ENCODE measurements at regions not wholly inside any gene's neighbourhood (a gene's known extent, or its start where the extent isn't known, plus 50 kb on each side); places are given as distances from the start of the nearest gene placed in this dataset.

- DNase-seq (ENCODE audit: low read depth, low spot score), result no peak
- no peaks in the 10 kb centered on the region for H3K27me3 ChIP-seq (ENCODE audit: insufficient read depth, insufficient read length)
- H3K4me3 ChIP-seq (ENCODE audit: insufficient read length, low read depth), result no peak overlapping the region
- peaks cover 13% of the 10 kb centered on the region; the same call in 1 of the 2 replicates for H3K9me3 ChIP-seq (ENCODE audit: insufficient read depth, low read length)
- TF ChIP-seq ZNF274 (IDR thresholded peaks at IDR 0.05; ENCODE audit: low read depth, low read length), result no peak
- TF ChIP-seq YY1 (IDR thresholded peaks at IDR 0.05; ENCODE audit: insufficient read depth, insufficient read length), result no peak
- TF ChIP-seq SUZ12 (IDR thresholded peaks at IDR 0.05; ENCODE audit: extremely low read depth, insufficient read depth, insufficient read length), result no peak
- H3K9ac ChIP-seq (ENCODE audit: insufficient read length, low read depth), result no peak overlapping the region
- no peaks in the 10 kb centered on the region for H3K36me3 ChIP-seq (ENCODE audit: insufficient read depth, insufficient read length, low read length)
- no peaks in the 10 kb centered on the region for H3K4me1 ChIP-seq (ENCODE audit: insufficient read depth, insufficient read length)
Measured at GRCh38 chr3:90018779-90019178, 911.4 kb downstream of the EPHA3 start.

- H3K9me3 ChIP-seq (ENCODE audit: insufficient read depth, low read length), result peaks cover 2% of the 10 kb centered on the region; the same call in 1 of the 2 replicates
- H3K27me3 ChIP-seq (ENCODE audit: insufficient read depth, insufficient read length), result no peaks in the 10 kb centered on the region
- H3K9ac ChIP-seq (ENCODE audit: insufficient read length, low read depth), result no peak overlapping the region
- no peak overlapping the region for H3K4me3 ChIP-seq (ENCODE audit: insufficient read length, low read depth)
- H3K4me1 ChIP-seq (ENCODE audit: insufficient read depth, insufficient read length), result no peaks in the 10 kb centered on the region
- no peak for TF ChIP-seq ZNF274 (IDR thresholded peaks at IDR 0.05; ENCODE audit: low read depth, low read length)
- TF ChIP-seq YY1 (IDR thresholded peaks at IDR 0.05; ENCODE audit: insufficient read depth, insufficient read length), result no peak
- no peak for TF ChIP-seq SUZ12 (IDR thresholded peaks at IDR 0.05; ENCODE audit: extremely low read depth, insufficient read depth, insufficient read length)
- H3K36me3 ChIP-seq (ENCODE audit: insufficient read depth, insufficient read length, low read length), result no peaks in the 10 kb centered on the region
- DNase-seq (ENCODE audit: low read depth, low spot score), result no peak
Measured at GRCh38 chr3:90025019-90025418, 917.6 kb downstream of the EPHA3 start.

- DNase-seq (ENCODE audit: low read depth, low spot score), result no peak
- no peak overlapping the region for H3K4me3 ChIP-seq (ENCODE audit: insufficient read length, low read depth)
- TF ChIP-seq YY1 (IDR thresholded peaks at IDR 0.05; ENCODE audit: insufficient read depth, insufficient read length) (no peak), ZNF274 (IDR thresholded peaks at IDR 0.05; ENCODE audit: low read depth, low read length) (no peak), SUZ12 (IDR thresholded peaks at IDR 0.05; ENCODE audit: extremely low read depth, insufficient read depth, insufficient read length) (no peak)
- H3K36me3 ChIP-seq (ENCODE audit: insufficient read depth, insufficient read length, low read length), result no peaks in the 10 kb centered on the region
- no peaks in the 10 kb centered on the region for H3K27me3 ChIP-seq (ENCODE audit: insufficient read depth, insufficient read length)
- peaks cover 5% of the 10 kb centered on the region; the same call in 1 of the 2 replicates for H3K9me3 ChIP-seq (ENCODE audit: insufficient read depth, low read length)
- no peaks in the 10 kb centered on the region for H3K4me1 ChIP-seq (ENCODE audit: insufficient read depth, insufficient read length)
- no peak overlapping the region for H3K9ac ChIP-seq (ENCODE audit: insufficient read length, low read depth)
Measured at GRCh38 chr3:90026406-90026805, 919.0 kb downstream of the EPHA3 start.

- TF ChIP-seq SUZ12 (IDR thresholded peaks at IDR 0.05; ENCODE audit: extremely low read depth, insufficient read depth, insufficient read length) (no peak), ZNF274 (IDR thresholded peaks at IDR 0.05; ENCODE audit: low read depth, low read length) (no peak), YY1 (IDR thresholded peaks at IDR 0.05; ENCODE audit: insufficient read depth, insufficient read length) (no peak)
- no peaks in the 10 kb centered on the region for H3K4me1 ChIP-seq (ENCODE audit: insufficient read depth, insufficient read length)
- H3K9ac ChIP-seq (ENCODE audit: insufficient read length, low read depth), result no peak overlapping the region
- H3K9me3 ChIP-seq (ENCODE audit: insufficient read depth, low read length), result peaks cover 5% of the 10 kb centered on the region; the same call in 1 of the 2 replicates
- no peak for DNase-seq (ENCODE audit: low read depth, low spot score)
- no peaks in the 10 kb centered on the region for H3K27me3 ChIP-seq (ENCODE audit: insufficient read depth, insufficient read length)
- no peaks in the 10 kb centered on the region for H3K36me3 ChIP-seq (ENCODE audit: insufficient read depth, insufficient read length, low read length)
- no peak overlapping the region for H3K4me3 ChIP-seq (ENCODE audit: insufficient read length, low read depth)
Measured at GRCh38 chr3:90031121-90031520, 923.7 kb downstream of the EPHA3 start.

GRCh38 chr3:90032980-90033641, 925.7 kb downstream of the EPHA3 start:
- Histone ChIP-seq H3K4me1 (ENCODE audit: insufficient read depth, insufficient read length) (no peaks in the 10 kb centered on the region), H3K9me3 (ENCODE audit: insufficient read depth, low read length) (peaks cover 5% of the 10 kb centered on the region; the same call in 1 of the 2 replicates), H3K27me3 (ENCODE audit: insufficient read depth, insufficient read length) (no peaks in the 10 kb centered on the region), H3K9ac (ENCODE audit: insufficient read length, low read depth) (no peak overlapping the region), H3K36me3 (ENCODE audit: insufficient read depth, insufficient read length, low read length) (no peaks in the 10 kb centered on the region), H3K4me3 (ENCODE audit: insufficient read length, low read depth) (no peak overlapping the region)
- DNase-seq (ENCODE audit: low read depth, low spot score), result no peak
- TF ChIP-seq ZNF274 (IDR thresholded peaks at IDR 0.05; ENCODE audit: low read depth, low read length) (no peak), YY1 (IDR thresholded peaks at IDR 0.05; ENCODE audit: insufficient read depth, insufficient read length) (no peak), SUZ12 (IDR thresholded peaks at IDR 0.05; ENCODE audit: extremely low read depth, insufficient read depth, insufficient read length) (no peak)

- Histone ChIP-seq H3K9ac (ENCODE audit: insufficient read length, low read depth) (no peak overlapping the region), H3K36me3 (ENCODE audit: insufficient read depth, insufficient read length, low read length) (no peaks in the 10 kb centered on the region), H3K4me3 (ENCODE audit: insufficient read length, low read depth) (no peak overlapping the region), H3K9me3 (ENCODE audit: insufficient read depth, low read length) (peaks cover 5% of the 10 kb centered on the region; the same call in 1 of the 2 replicates), H3K27me3 (ENCODE audit: insufficient read depth, insufficient read length) (no peaks in the 10 kb centered on the region), H3K4me1 (ENCODE audit: insufficient read depth, insufficient read length) (no peaks in the 10 kb centered on the region)
- no peak for TF ChIP-seq YY1 (IDR thresholded peaks at IDR 0.05; ENCODE audit: insufficient read depth, insufficient read length)
- TF ChIP-seq ZNF274 (IDR thresholded peaks at IDR 0.05; ENCODE audit: low read depth, low read length), result no peak
- no peak for TF ChIP-seq SUZ12 (IDR thresholded peaks at IDR 0.05; ENCODE audit: extremely low read depth, insufficient read depth, insufficient read length)
- no peak for DNase-seq (ENCODE audit: low read depth, low spot score)
Measured at GRCh38 chr3:90034038-90034437, 926.6 kb downstream of the EPHA3 start.

- TF ChIP-seq SUZ12 (IDR thresholded peaks at IDR 0.05; ENCODE audit: extremely low read depth, insufficient read depth, insufficient read length) (no peak), ZNF274 (IDR thresholded peaks at IDR 0.05; ENCODE audit: low read depth, low read length) (no peak), YY1 (IDR thresholded peaks at IDR 0.05; ENCODE audit: insufficient read depth, insufficient read length) (no peak)
- Histone ChIP-seq H3K9ac (ENCODE audit: insufficient read length, low read depth) (no peak overlapping the region), H3K9me3 (ENCODE audit: insufficient read depth, low read length) (no peaks in the 10 kb centered on the region), H3K4me3 (ENCODE audit: insufficient read length, low read depth) (no peak overlapping the region), H3K4me1 (ENCODE audit: insufficient read depth, insufficient read length) (no peaks in the 10 kb centered on the region), H3K36me3 (ENCODE audit: insufficient read depth, insufficient read length, low read length) (no peaks in the 10 kb centered on the region), H3K27me3 (ENCODE audit: insufficient read depth, insufficient read length) (no peaks in the 10 kb centered on the region)
- DNase-seq (ENCODE audit: low read depth, low spot score), result no peak
Measured at GRCh38 chr3:90035643-90036042, 928.2 kb downstream of the EPHA3 start.
